IPS DF 19.7 (cell line): ENCODE measurements at regions not wholly inside any gene's neighbourhood (a gene's known extent, or its start where the extent isn't known, plus 50 kb on each side); places are given as distances from the start of the nearest gene placed in this dataset.

Experiments used
- DNase-seq: peaks from one replicate; pipeline ENCODE4 v3.0.0-alpha.2; 2013; ENCODE audit warnings: low read depth, low spot score

DNA sequence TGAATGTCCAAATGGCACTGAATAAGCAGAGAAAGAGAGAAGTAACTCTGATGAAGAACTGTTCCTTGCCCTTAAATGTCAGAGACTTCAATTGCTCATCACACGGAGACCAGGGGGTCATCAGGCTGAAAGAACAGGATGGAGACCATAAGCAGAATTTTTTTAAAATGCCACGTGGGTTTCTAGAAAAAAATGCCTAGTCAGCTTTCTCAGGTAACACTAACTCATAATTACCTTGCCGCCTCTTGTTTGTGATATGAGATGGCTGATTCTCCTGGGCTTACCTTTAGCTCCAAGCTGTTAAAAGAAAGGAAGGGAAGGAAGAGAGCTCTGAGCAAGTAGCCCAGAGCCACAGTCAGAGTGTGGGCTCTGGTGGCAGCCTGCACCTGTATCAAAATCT, 372.0 kb downstream of the GPAM start:
- no peak for DNase-seq

DNA sequence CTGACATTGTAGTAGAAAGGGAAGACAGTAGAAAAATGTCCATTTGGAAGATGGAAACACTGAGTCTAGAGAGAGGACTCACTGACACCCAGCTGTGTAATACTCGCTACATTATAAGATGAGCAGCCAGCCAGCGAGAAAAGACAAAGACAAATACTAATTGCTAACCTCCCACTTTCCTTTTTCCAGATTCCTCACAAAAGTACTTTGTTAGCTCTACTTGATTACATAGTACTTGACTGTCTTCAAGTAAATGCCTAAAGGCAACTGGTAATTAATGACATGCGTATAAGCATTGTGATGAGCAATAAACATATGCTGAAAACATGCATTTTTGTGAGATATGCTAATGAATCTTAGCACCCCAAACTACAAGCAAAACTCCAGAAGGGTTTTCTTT, 363.1 kb downstream of the GPAM start:
- DNase-seq, result no peak

DNA sequence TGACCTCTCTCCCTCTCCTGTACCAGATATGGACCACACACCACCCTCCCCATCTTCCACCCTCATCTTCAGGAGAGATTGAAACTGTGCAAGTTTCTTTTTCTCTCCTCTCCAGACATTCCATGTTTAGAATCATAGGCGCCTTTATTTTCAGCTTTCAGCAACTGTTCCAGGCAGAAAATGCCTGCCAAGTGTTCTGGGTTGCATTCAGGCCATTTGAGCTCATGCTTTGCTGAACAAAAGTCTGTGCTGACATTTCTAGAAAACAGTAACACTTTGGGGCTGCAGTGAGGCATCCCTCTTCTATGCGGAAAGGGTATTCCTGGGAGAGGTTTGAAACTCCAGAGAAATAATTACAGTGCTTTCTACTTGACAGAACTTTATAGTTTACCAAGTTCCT, 361.7 kb downstream of the GPAM start:
- no peak for DNase-seq

DNA sequence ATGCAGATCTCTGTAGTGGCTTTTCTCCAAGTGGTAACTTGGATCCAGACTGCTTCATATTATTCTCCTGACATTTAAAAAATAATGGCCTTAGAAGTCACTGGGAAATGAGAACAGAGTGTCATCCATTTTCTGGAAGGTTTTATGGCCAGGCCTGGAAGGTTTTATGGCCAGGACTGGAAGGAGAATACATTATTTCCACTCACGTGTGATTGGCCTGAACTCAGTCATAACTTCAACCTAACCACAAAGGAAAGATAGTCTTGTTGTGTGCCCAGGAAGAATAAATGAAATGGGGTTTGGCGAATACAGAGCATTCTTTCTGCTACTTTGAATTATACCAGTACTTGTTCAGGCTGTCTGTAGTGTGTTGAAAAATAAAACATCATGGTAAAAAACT, 360.9 kb downstream of the GPAM start:
- DNase-seq, result no peak

DNA sequence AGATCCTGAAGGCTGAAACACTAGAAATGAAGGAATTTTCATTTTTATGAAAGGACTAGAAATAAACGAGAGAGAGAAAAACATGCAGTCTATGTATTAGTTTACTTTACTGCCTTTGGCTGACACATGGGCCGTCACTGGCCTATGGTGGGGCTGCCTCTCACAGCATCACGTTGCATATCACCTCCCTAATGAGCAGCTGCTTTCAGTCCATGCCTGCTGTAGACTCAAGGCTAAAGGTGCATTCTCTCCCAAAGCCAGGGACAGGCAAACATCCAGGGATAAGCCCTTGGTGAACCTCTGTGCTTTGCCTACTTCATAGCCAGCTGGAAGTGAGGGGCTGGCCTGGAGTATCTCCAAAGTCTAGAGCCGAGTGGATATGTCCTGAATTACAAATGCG, 359.4 kb downstream of the GPAM start:
- no peak for DNase-seq

DNA sequence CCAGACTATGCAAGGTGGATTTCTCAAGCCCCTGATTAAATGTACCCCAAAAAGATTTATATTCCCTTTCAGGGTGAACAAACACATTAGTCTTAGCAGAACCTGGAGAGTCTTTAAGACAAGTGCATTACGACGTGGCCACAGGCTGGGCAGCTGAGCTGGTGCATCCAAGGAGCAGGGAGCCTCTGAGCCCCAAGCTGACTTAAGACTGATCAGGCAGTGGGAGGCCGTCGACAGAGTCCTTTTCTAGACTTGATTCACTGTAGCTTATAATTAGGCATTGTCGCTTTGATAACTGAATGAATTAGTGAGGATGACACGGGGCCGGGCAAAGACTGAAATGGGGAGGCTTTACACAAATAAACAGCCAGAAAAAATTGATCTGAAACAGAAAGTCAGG, 353.2 kb downstream of the GPAM start:
- DNase-seq, result no peak

DNA sequence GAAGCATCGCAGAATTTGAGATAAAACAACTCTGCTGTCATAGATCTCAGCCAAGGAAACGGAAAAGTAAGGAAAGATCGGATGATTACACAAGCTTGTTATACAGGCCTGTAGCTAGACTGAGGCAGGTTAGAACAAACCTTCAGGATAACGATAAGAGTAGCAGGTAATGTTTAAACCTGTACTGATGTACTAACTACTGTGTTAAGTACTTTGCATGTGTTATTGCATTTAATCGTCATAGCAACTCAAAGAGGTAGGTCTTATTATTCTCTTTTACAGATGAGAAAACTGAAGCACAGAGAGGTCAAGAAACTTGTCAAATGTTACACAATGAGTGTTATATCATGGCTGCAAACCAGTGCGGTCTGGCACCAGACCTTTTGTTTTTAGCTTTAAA, 352.5 kb downstream of the GPAM start:
- DNase-seq, result no peak

DNA sequence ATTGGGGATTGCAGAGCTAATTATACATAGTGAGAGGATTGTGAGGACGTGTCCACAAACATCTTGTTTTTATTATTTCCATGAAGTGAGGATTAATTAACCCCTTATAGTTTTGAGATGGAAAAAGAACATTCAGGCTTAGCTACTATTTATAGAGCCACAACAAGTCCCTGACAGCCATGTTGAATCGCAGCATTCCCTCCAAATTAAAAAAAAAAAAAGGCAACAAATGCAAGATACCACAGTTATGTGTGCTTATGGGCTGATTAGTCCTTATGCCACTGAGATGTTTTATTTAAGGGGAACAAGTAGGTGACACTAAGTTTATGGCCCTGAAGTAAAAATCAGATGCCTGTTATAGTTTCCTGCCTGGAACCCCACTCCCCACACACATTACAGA, 350.3 kb downstream of the GPAM start:
- DNase-seq, result no peak

DNA sequence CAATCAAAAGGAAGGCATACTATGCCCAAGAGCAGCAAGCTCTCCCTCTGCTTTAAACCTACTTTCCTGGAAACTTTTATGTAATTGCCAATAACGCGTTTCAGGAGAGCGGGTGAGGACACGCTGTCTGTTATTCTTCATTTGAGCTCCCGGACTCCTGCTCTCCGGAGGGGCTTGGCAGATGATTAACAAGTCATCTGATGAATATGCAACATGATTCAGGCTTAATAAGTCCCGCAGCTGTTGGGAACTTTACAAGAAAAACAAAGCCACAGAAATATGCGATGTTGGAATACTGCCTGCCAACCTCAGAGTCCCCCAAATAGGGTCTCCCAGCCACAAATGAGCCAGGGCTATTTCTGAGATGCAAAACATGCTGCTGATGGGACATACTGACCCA, 348.0 kb downstream of the GPAM start:
- DNase-seq, result no peak

DNA sequence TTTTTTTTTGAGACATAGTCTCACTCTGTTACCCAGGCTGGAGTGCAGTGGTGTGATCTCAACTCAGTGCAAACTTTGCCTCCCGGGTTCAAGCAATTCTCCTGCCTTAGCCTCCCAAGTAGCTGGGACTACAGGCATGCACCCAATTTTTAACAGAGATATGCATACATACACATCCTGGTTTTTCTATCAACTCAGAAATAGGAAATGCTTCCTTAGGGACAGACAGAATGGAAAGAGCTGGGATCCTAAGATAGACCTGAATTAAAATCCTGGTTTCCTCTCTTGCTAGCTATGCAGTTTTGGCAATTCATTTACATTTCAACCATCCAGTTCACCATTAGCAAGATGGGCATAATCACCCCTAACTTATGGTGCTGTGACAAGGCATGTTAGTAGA, 347.5 kb downstream of the GPAM start:
- DNase-seq, result no peak

DNA sequence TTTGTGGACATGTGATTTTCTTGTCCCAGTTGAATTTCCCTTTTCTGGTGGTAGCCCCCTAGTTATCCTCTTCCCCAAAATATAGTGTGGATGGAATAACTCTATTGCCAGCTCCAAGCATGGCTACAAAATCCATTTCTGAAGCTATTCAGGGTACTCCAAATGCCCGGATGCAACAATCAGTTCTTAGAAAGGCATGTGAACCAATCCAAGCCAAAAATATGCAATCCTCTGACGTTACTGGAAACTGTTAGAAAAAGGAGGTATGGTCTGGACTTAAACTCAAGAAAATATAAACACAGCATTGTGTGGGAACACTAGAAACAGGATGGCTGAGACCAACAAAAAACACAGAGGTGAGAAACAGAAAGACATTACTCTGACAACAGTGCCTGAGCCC, 347.0 kb downstream of the GPAM start:
- no peak for DNase-seq

DNA sequence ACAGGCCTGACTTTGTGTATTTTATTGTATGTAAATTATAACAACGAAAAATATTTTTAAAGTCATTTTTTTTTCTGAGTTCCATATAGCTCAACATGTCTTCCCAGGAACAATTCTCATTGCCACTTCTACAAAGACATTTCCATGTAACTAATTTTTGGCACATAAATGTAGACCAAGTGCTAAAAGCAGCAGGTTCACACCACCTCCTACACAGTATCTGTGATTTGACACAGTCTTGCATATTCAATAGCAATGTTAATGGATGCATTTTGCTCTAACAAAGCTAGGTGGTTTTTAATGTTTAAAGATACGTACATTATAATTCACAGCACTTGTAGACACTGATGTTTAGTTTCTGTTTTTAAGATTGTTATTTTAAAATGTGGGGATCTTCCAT, 346.5 kb downstream of the GPAM start:
- no peak for DNase-seq

DNA sequence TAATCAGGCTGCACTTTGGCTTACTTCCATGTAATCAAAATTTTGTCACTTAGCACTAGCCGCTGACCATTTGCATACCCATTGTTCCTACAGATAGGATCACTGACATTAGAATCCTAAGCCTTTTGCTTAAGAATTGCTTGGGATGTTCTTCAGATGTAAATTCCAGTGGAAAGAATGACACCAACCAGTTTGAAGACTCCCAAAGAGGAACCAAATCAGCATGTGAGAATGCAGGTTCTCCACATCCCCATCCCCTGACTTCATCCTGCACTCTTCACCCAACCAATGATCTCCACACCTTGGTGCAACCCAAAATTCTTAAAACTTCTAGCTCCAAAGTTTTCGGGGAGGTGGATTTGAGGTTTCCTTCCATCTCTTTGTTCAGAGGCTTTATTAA, 345.6 kb downstream of the GPAM start:
- DNase-seq, result peak; percentile 54

DNA sequence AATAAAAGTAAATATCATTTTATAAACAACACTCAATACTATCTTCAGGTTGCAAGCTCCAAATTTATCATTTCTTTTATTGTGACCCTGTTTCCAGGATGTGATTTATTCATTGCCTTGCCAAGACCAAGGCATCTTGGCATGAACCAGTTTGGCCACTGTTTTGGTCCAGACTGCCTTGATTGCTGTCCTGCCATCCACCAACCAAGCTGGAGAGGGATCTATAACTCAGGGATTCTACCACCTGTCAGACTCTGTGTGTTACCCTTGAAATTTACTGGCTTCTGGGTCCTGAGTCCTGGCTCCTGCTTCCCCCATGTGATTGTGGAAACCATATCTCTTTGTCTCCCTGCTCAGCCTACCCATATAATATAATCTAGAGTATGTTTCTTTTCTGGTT, 343.0 kb downstream of the GPAM start:
- no peak for DNase-seq

DNA sequence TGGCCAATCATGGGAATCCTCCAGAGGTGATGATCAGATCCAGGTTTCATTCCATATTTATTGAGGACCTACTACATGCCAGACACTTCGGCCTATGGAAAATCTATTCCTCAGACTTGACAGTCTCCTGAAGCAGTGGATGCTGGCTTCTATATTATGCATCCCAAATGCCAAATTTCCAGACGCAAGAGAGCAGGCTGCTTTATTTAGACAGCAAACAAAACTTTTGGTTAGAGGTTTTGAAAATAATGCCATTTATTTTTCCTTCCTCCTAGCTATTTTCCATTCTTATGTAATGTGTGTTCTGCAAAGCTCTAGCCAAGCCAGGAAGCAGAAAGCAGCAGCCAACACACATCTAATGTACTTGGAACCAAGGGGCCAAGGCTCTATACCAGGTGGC, 330.8 kb downstream of the GPAM start:
- no peak for DNase-seq

DNA sequence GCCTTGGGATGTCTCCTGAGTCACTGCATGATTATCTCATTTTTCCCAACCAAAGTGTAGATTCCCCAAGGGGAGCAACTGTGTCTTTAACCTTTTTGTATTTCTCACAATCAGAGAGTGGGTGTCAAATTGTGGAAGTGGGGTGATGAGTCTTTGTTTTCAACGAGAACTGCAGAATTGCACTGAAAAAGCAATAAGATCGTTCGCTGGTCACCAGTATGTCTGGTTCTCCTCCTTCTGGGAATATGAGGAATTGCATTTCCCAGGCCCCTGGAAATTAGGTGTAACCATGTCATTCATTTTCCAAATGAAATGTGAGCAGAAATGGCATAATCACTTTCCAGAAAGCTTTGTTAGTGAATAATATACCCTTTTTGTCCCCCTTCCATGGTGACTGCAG, 326.9 kb downstream of the GPAM start:
- no peak for DNase-seq

DNA sequence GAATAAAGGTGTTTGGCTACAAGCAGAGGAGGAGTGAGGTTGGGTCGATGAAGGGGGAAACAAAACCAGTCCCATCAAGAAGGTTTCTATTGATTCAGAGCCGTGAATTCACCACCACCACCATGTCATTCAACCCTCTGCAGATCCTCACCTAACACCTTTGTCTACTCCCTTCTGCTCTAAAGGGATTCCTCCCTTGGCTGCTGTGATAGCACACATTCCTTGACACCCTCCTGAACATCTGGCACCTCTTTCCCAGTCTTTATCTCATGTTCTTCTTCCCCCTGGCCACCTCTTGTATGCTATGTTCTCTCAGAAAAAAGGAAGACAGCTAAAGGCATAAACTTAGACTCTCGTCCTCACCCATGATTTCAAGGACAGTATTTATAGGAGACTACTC, 318.0 kb downstream of the GPAM start:
- DNase-seq, result no peak

DNA sequence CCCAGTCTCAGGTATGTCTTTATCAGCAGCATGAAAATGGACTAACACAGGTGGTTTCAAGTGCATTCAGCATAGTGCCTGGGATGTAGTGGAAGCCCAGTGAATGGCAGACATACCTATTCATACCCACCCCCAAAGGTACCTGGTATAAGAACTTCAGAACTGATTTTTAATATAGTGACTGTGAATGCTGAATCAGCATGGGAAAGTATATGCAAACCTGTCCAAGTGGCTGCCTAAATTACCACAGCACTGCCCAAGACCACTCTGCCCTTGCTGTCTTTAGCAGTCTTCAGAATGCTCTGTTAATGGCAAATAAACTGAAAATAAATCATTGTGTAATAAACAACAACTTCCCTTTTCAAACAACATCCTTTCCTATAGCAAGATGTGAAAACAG, 312.1 kb downstream of the GPAM start:
- DNase-seq, result no peak

DNA sequence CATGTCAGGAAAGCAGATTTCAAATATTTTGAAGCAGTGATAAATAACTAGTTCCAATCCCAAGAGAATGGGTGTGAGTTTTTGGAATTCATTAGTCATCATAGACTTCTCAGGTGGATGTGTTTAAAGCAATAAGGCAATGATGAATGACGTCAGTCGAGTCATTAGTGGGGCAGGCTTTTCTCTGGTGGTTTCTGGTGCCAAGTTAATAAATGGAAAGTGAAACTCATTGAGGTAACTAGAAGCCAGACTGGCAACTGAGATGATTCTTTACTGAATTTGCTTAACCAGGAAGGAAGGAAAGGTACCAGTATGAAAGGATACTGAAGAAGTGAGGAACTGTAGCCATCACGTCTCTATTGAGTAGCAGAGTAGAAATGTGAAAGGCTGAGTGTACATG, 311.0 kb downstream of the GPAM start:
- no peak for DNase-seq

DNA sequence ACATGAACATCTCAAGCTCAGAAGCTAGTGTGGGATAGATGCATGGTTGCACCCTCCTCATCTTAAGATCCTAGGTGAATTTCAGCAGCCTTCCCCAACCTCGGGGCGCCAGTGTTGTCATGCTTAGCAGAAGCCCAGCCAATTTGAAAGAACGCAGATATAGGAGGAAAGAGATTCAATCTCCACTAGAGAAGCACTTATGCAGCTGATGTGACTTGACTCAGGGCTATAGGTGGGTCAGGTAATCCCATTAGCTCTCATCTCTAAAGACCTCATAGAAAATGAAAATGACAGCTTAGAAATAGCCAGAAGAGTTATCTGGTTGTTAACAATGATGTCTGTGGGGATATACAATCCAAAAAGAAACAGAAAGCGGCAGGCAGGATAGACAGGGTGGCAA, 310.5 kb downstream of the GPAM start:
- DNase-seq, result no peak

DNA sequence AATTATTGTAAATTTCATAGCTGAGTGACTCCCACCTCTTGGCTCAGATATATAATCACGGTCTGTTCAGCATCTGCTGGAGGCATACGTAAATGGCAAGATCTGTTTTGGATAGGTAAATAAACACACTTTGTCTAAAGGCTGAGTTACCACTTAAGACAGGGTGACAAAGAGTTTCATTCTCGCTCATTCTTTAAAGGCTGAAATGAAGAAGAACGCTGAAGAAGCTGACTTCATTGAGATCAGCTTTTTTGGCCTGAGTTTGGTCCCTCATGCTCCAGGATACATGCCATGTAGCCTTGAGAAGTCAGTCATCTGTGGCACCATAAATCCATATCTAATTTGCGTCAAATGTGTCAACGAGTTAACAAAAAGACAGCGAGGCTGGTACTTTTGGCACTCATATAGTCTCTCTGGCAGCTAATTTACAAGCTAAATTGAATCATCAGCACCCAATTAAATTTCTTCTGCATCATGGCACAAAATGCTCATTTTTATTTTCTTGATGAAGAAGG, 309.9 kb downstream of the GPAM start:
- no peak for DNase-seq

DNA sequence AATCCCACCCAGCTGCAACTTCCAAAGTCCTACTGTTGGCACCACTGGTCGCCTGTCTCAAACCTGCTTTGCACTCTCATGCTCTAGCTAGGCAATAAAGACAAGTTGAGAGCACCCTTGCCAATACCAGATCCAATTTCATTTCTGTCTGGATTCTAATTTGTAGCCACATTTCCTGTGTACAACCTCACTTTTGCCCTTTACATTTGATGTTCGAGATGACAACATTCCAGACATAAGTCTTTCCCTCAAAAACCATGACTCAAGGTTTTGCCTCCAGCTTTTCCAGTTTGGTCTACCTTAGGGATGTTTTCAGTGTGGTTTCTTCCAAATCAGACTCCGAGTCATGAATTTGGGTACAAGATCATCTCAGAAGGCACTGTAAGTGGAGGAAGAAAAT, 309.0 kb downstream of the GPAM start:
- DNase-seq, result no peak

DNA sequence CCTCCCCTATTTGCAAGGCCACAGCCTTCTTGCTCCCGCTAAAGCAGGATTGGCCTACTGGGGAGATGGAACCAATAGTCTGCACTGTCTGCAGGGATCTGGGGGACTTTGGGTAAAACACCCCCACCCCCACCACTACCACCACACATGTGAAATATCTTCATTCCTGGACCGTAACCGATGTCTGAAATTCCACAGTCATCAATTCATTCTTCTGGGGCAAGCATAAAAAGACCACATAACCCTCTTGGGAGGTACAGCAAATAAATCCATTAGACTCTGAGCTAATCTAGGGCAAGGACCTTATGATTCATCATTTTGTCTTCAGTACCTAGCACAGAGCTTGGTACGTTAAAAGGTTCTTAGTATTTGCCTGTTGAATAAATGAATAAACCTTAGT, 307.8 kb downstream of the GPAM start:
- no peak for DNase-seq

DNA sequence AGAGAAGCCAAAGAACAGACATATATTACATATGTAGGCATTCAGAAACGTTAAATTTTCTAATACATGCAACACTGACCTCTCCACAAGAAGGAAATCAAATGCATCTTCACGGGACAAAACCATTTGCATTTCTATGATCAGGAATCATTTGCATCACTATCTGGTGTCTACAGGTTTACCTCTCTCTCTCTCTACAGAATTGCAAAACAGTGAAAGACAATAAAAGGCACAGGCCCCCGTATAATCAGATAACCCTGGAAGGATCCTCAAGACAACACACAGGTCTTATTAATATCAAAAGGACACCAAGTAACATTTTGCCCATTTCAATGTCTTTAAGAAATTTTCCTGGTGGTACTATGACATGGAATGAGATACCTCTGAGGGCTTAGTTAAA, 306.3 kb downstream of the GPAM start:
- no peak for DNase-seq

DNA sequence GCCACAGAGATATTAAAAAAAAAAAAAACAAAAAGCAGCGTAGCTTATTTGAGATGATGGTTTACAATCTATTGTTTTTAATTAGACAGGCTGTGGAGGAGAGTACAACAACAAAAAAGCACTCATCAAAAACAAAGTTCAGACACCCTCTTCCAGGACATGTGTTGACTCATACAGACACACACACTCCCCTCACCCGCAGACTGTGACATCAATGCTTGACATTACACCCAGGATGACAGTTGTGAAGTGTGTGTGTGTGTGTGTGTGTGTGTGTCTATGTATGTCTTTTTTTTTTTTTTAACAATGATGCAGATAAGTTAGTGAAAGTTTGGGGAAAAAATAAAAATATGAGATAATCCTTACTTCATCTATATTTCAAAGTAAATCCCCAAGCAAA, 303.6 kb downstream of the GPAM start:
- no peak for DNase-seq
